H1 (cell line): ENCODE measurements at regions not wholly inside any gene's neighbourhood (a gene's known extent, or its start where the extent isn't known, plus 50 kb on each side); places are given as distances from the start of the nearest gene placed in this dataset.

Experiments
- CBX5 ChIP-seq: fragments of 300-800, 300-1000 bp; sonication (generic); IDR thresholded peaks from 2 replicates; pipeline ENCODE4 v1.7.1; 2016; ENCODE audit warnings: antibody characterized with exemption, low read length, low read depth
- HDAC2 ChIP-seq, 2 experiments: fragments of 300-600 bp in 1 of 2; sonication (generic) in 1 of 2; IDR thresholded peaks; 2 replicates each; pipeline ENCODE4 v1.6.1; 2011 to 2012; ENCODE audit warnings: low read depth in 2 of 2, low read length in 2 of 2, mild to moderate bottlenecking in 2 of 2, moderate library complexity in 2 of 2, borderline replicate concordance in 1 of 2, inconsistent platforms in 1 of 2
- JUN ChIP-seq: IDR thresholded peaks from 2 replicates; pipeline ENCODE4 v1.6.1; 2011; ENCODE audit warnings: low read depth, mild to moderate bottlenecking, improper control_type of control experiment, low read length
- KDM5A ChIP-seq: fragments of 200-600 bp; IDR thresholded peaks from 2 replicates; pipeline ENCODE4 v1.7.1; 2012; ENCODE audit warnings: mild to moderate bottlenecking, low read length, inconsistent platforms, mixed read lengths
- NRF1 ChIP-seq: IDR thresholded peaks from 2 replicates; pipeline ENCODE4 v1.6.1; 2011; ENCODE audit warnings: mild to moderate bottlenecking, low read depth, low read length, improper control_type of control experiment
- POU5F1 ChIP-seq: IDR thresholded peaks from 2 replicates; pipeline ENCODE4 v1.6.1; 2011; ENCODE audit warnings: low read depth, mild to moderate bottlenecking, low read length, moderate library complexity
- SIX5 ChIP-seq: IDR thresholded peaks from 2 replicates; pipeline ENCODE4 v1.6.1; 2011; ENCODE audit warnings: mild to moderate bottlenecking, low read depth, low read length
- SP4 ChIP-seq: IDR thresholded peaks from 2 replicates; pipeline ENCODE4 v1.6.1; 2012; ENCODE audit warnings: low read length, inconsistent platforms
- USF2 ChIP-seq: IDR thresholded peaks from 2 replicates; pipeline ENCODE4 v1.6.1; 2011; ENCODE audit warnings: low read length, improper control_type of control experiment
- TF ChIP-seq, protein P1 (sequence below): IDR thresholded peaks from 2 replicates; pipeline ENCODE4 v1.6.1; 2012; ENCODE audit warnings: inconsistent platforms

- TF ChIP-seq, protein P1, sequence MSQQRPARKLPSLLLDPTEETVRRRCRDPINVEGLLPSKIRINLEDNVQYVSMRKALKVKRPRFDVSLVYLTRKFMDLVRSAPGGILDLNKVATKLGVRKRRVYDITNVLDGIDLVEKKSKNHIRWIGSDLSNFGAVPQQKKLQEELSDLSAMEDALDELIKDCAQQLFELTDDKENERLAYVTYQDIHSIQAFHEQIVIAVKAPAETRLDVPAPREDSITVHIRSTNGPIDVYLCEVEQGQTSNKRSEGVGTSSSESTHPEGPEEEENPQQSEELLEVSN, result no peak
- TF ChIP-seq POU5F1, result no peak
- no peak for TF ChIP-seq USF2
- TF ChIP-seq HDAC2 (IDR thresholded peaks at IDR 0.05; ENCODE audit: borderline replicate concordance in 1 of 2, low read depth in 2 of 2, low read length in 2 of 2), result no peak
- TF ChIP-seq SP4, result no peak
- TF ChIP-seq CBX5, result no peak
- no peak for TF ChIP-seq KDM5A
- no peak for TF ChIP-seq SIX5
- no peak for TF ChIP-seq JUN
- no peak for TF ChIP-seq NRF1
Measured at GRCh38 chr12:24034894-24035293, 85.4 kb upstream of the SOX5 start (continued).
